NK-92 treated with Interleukin-12 subunit alpha and Interleukin-12 subunit beta, amount 100 ng/mL, for 24 hours (cell line): ENCODE measurements at regions not wholly inside any gene's neighbourhood (a gene's known extent, or its start where the extent isn't known, plus 50 kb on each side); places are given as distances from the start of the nearest gene placed in this dataset.
"Not testable (repeated sequence)": the region's sequence is repeated elsewhere in the genome, so short reads cannot be mapped to it uniquely, and the experiment has no call there.

Experiments used
- DNase-seq: peaks from one replicate; lab custom pipeline; 2025; lab: John Stamatoyannopoulos, UW

- no peak for DNase-seq
Observed at GRCh38 chr6:134605034-134605433, 287.1 kb upstream of the SGK1 start.

- DNase-seq, result no peak
Observed at GRCh38 chr6:134604014-134604676, 286.2 kb upstream of the SGK1 start.

DNA sequence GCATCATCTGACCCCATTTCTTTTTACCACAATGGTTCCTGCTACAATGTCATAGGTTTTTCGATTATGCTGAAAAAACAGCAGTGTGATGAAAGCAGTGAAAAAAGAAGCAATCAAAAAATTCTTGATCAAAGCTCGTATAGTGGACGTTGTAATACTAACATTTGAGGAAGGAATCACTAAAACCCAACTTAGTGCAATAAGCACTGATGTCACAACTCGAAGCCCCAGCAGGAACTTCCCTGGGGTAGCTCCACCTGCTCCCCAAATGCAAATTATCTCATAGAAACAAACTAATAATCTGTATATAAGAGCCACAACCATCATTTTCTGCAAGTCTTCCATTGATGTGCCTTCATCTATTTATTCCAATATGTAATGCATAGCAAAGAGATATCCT, 285.6 kb upstream of the SGK1 start:
- DNase-seq, result no peak

DNA sequence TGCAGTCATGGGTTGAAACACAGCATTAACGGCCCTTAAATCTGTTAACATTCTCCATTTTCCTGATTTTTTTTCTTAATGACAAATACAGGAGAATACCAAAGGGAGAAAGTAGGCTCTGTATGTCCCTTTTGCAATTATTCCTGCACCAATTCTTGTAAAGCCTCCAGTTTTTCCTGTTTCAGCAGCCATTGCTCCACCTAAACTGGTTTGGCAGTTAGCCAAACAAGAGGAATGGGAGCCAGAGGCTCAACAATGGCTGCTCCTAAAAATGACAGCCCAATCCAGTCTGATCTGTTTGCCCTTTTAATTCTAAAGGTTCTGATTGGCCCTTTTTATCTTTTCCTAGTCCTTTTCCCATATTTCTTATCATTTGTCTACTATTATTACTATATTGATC, 284.2 kb upstream of the SGK1 start:
- no peak for DNase-seq

- no peak for DNase-seq
Observed at GRCh38 chr6:134600671-134601070, 282.8 kb upstream of the SGK1 start.

- no peak for DNase-seq
Observed at GRCh38 chr6:134599079-134599478, 281.2 kb upstream of the SGK1 start.

DNA sequence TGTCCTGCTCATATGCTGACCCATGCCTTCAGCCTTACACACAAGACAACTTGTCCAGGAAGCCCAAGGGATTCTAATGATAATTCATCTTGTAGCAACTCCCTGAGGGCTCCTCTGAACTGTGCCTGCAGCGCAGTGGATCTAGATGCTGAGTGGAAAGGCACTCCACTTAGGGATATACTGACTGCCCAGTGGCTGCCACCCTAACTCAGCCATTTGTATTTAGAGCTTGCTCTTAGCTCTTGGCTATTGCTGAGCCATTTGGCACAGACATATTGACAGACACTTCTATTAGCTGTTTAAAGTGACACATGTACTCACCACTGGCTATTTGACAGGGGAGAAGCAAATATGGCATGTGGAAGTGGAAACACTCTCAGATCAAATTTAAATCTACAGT, 278.3 kb upstream of the SGK1 start:
- no peak for DNase-seq

DNA sequence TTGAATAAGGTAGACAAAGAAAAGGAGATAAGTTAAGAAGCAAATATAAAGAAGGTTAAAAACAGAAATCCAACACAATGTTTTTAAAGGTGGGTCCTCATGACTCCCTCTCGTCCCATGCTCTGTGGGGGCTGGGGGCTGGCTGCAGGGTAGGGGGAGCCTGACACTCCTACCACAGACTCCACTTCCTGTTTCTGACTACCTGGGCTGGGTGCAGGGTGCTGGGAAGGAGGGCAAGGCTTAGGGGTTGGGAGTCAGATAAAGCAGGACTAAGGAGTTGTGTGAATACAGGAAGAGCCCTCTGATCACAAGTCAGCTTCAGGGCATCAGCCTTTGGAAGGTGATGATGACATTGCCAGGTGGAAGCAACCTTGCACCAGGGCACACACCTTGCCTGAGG, 277.0 kb upstream of the SGK1 start:
- no peak for DNase-seq

DNA sequence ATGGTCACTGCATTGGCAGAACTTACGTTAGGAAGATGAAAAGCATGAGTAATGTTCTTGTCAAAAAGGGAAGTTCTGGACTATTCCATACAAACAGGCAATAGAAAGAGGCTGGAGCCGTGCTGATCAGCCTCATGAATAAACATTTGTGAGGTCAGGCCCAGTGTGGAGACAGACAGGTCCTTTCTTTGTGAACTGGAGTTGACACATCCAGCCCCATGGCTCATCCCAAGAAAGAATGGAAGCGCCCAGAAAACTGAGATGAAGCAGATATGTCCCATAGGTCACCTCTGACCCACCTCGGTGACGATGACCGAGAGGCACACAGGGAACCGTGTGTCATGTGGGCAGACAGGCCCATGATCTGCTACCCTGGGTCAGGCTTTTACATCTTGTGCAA, 276.0 kb upstream of the SGK1 start:
- no peak for DNase-seq

GRCh38 chr6:134593442-134593841, 275.5 kb upstream of the SGK1 start:
- no peak for DNase-seq

GRCh38 chr6:134593024-134593423, 275.1 kb upstream of the SGK1 start:
- no peak for DNase-seq

- DNase-seq, result no peak
Observed at GRCh38 chr6:134590449-134590848, 272.5 kb upstream of the SGK1 start.

- no peak for DNase-seq
Observed at GRCh38 chr6:134590004-134590403, 272.1 kb upstream of the SGK1 start.

DNA sequence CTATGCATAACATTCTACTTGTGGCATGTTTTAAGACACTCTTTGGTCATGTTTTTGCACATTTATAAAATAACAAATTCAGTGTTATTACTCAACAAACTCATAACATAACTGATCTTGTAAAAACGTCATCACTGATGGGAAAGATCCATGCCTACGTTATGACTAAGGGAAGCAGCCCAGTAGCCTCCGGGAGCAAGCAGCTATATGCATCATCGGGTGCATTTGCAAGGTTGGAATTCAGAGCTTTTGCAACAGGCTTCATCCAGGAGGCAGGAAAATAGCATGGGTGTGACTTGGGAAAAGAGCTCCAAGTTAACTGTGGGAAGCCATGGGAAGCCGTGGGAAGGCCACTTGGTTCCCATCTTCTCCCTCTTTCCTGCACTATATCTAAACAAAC, 271.6 kb upstream of the SGK1 start:
- DNase-seq, result no peak

- no peak for DNase-seq
Observed at GRCh38 chr6:134588267-134588666, 270.4 kb upstream of the SGK1 start.

GRCh38 chr6:134585517-134585873, 267.6 kb upstream of the SGK1 start:
- DNase-seq, result no peak

DNA sequence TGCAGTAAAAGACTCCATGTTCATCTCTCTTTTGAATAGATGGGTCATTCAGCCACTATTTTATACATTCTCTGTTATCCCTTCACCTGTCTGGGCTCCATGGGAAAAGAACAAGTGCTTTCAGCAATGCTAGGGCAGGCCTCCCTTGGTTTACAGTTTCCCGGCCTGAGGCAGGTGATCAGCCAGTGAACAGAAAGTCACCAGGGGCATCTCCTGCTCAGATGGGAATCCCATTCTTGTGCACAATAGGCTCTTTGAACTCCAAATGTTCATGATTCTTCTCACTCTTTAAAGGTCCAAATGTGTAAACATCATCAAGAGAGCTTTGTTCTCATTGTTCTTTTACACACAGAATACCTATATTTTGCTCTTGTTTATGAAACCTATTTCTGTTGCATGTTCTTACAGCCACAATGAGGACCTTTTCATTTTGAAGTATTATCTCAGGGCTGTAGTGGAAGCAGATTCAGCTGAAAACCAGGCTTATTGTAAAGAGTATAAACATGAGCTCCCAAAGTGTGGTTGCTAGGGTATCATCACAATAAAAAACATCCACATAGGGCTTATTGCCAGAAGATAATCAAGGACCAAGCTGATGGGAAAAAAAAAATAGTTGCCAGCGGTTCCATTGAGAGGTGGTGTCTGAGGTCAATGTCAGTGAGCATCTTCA, 267.1 kb upstream of the SGK1 start:
- DNase-seq, result no peak

GRCh38 chr6:134577998-134578397, 260.1 kb upstream of the SGK1 start:
- no peak for DNase-seq

GRCh38 chr6:134575221-134575620, 257.3 kb upstream of the SGK1 start:
- DNase-seq, result no peak

GRCh38 chr6:134574491-134574890, 256.6 kb upstream of the SGK1 start:
- no peak for DNase-seq

- DNase-seq, result not testable (repeated sequence)
Observed at GRCh38 chr6:134569996-134570395, 252.1 kb upstream of the SGK1 start.

- no peak for DNase-seq
Observed at GRCh38 chr6:134564705-134565104, 246.8 kb upstream of the SGK1 start.

DNA sequence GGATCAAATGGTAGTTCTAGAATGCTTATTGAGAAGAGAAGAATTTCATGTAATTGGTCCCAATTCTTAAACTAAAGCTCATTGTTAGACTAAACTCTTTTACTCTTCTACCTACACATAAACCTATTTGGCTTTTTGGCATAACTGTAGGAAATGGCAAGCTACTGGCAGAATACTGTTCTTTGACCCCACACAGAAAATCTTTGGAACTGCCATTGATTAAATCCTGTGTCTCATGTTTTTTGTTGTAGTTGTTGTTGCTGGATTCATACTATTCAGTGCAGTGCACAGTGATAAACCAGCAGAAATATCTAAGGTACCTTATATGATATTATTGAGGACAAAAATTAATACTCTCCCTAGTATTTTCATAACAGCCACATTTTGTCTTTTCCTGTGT, 242.1 kb upstream of the SGK1 start:
- no peak for DNase-seq

DNA sequence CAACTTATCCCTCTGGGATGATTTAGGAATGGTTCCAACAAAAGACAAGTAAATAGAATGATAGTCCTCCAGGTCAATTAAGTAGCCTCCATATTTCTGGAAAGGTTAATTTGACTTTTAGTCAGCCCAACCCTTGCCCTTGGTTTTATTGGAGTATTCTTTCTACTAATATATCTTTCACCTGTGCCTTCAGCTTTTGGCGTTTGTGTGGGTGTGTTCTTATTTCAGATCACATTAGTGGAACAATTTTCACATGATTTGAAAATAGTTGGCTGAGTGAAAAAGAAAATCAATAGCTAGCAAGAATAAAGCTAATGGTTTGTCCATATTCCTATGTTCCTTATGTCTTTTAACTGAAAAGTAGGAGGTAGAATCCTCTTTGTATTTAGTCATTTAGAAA, 239.6 kb upstream of the SGK1 start:
- DNase-seq, result no peak
